PFSK-1 (cell line): ENCODE measurements at regions not wholly inside any gene's neighbourhood (a gene's known extent, or its start where the extent isn't known, plus 50 kb on each side); places are given as distances from the start of the nearest gene placed in this dataset.

ENCODE experiments used
- FOXP2 ChIP-seq: optimal IDR thresholded peaks from 2 replicates; pipeline ENCODE3; 2011; ENCODE audit warnings: borderline replicate concordance, control low read depth, inconsistent platforms; ENCODE audit not compliant: insufficient read depth; ENCODE audit errors: extremely low read length, extremely low read depth
- POLR2AphosphoS5 ChIP-seq: IDR thresholded peaks from 2 replicates; pipeline ENCODE4 v1.6.1; 2012; ENCODE audit warnings: low read depth, mild to moderate bottlenecking, control low read depth, low read length, moderate library complexity
- REST ChIP-seq, 2 experiments: IDR thresholded peaks; 2 replicates each; pipeline versions ENCODE4 v1.6.1 to v1.8.0; 2011 to 2012; ENCODE audit warnings: low read depth in 2 of 2, low read length in 2 of 2, control low read depth in 1 of 2, inconsistent platforms in 1 of 2, mild to moderate bottlenecking in 1 of 2, moderate library complexity in 1 of 2; ENCODE audit not compliant: insufficient read depth in 1 of 2
- SIN3A ChIP-seq: IDR thresholded peaks from 2 replicates; pipeline ENCODE4 v1.6.1; 2012; ENCODE audit warnings: mild to moderate bottlenecking, low read length, moderate library complexity, borderline replicate concordance; ENCODE audit not compliant: insufficient read depth
- TAF1 ChIP-seq: IDR thresholded peaks from 2 replicates; pipeline ENCODE4 v1.6.1; 2012; ENCODE audit warnings: low read length, control low read depth, borderline replicate concordance; ENCODE audit not compliant: insufficient read depth

GRCh38 chr2:62293490-62294271 is 97.8 kb downstream of the B3GNT2 start:
- no peak for TF ChIP-seq FOXP2
- no peak for TF ChIP-seq SIN3A
- TF ChIP-seq REST (IDR thresholded peaks at IDR 0.05; ENCODE audit: insufficient read depth in 1 of 2, low read depth in 2 of 2, low read length in 2 of 2): no peak
- no peak for TF ChIP-seq TAF1
- no peak for TF ChIP-seq POLR2AphosphoS5

GRCh38 chr2:62293151-62293489 is 97.2 kb downstream of the B3GNT2 start:
- TF ChIP-seq POLR2AphosphoS5 (no peak), SIN3A (no peak), FOXP2 (no peak), TAF1 (no peak), REST (IDR thresholded peaks at IDR 0.05; ENCODE audit: insufficient read depth in 1 of 2, low read depth in 2 of 2, low read length in 2 of 2) (no peak)

- no peak for TF ChIP-seq TAF1
- TF ChIP-seq REST (IDR thresholded peaks at IDR 0.05; ENCODE audit: insufficient read depth in 1 of 2, low read depth in 2 of 2, low read length in 2 of 2): no peak
- TF ChIP-seq FOXP2: no peak
- TF ChIP-seq SIN3A: no peak
- no peak for TF ChIP-seq POLR2AphosphoS5
Measured at GRCh38 chr2:62292190-62292589, 96.3 kb downstream of the B3GNT2 start.

- TF ChIP-seq TAF1: no peak
- TF ChIP-seq SIN3A: no peak
- no peak for TF ChIP-seq FOXP2
- no peak for TF ChIP-seq POLR2AphosphoS5
- TF ChIP-seq REST (IDR thresholded peaks at IDR 0.05; ENCODE audit: insufficient read depth in 1 of 2, low read depth in 2 of 2, low read length in 2 of 2): no peak
Measured at GRCh38 chr2:62291517-62292137, 95.7 kb downstream of the B3GNT2 start.
